ENCODE measurements at regions not wholly inside any gene's neighbourhood (a gene's known extent, or its start where the extent isn't known, plus 50 kb on each side); places are given as distances from the start of the nearest gene placed in this dataset.

- TF ChIP-seq SIN3A (IDR thresholded peaks at IDR 0.05; ENCODE audit: borderline replicate concordance, insufficient read depth, low read length) (no peak), REST (IDR thresholded peaks at IDR 0.05; ENCODE audit: insufficient read depth in 1 of 2, low read depth in 2 of 2, low read length in 2 of 2) (no peak), POLR2AphosphoS5 (IDR thresholded peaks at IDR 0.05; ENCODE audit: low read depth, low read length) (no peak), FOXP2 (optimal IDR thresholded peaks at IDR 0.05; ENCODE audit: borderline replicate concordance, extremely low read depth, extremely low read length, insufficient read depth) (no peak), TAF1 (IDR thresholded peaks at IDR 0.05; ENCODE audit: borderline replicate concordance, insufficient read depth, low read length) (no peak)
Observed at GRCh38 chr2:122851972-122852531, 1096.6 kb downstream of the TSN start.

- TF ChIP-seq SIN3A (IDR thresholded peaks at IDR 0.05; ENCODE audit: borderline replicate concordance, insufficient read depth, low read length) (no peak), POLR2AphosphoS5 (IDR thresholded peaks at IDR 0.05; ENCODE audit: low read depth, low read length) (no peak), TAF1 (IDR thresholded peaks at IDR 0.05; ENCODE audit: borderline replicate concordance, insufficient read depth, low read length) (no peak), FOXP2 (optimal IDR thresholded peaks at IDR 0.05; ENCODE audit: borderline replicate concordance, extremely low read depth, extremely low read length, insufficient read depth) (no peak), REST (IDR thresholded peaks at IDR 0.05; ENCODE audit: insufficient read depth in 1 of 2, low read depth in 2 of 2, low read length in 2 of 2) (no peak)
Observed at GRCh38 chr2:122856696-122857095, 1101.2 kb downstream of the TSN start.

- no peak for TF ChIP-seq TAF1 (IDR thresholded peaks at IDR 0.05; ENCODE audit: borderline replicate concordance, insufficient read depth, low read length)
Observed at GRCh38 chr2:122858075-122858702, 1102.7 kb downstream of the TSN start.

GRCh38 chr2:122858813-122859212 lies 1103.4 kb downstream of the TSN start:
- TF ChIP-seq POLR2AphosphoS5 (IDR thresholded peaks at IDR 0.05; ENCODE audit: low read depth, low read length) (no peak), TAF1 (IDR thresholded peaks at IDR 0.05; ENCODE audit: borderline replicate concordance, insufficient read depth, low read length) (no peak), SIN3A (IDR thresholded peaks at IDR 0.05; ENCODE audit: borderline replicate concordance, insufficient read depth, low read length) (no peak), REST (IDR thresholded peaks at IDR 0.05; ENCODE audit: insufficient read depth in 1 of 2, low read depth in 2 of 2, low read length in 2 of 2) (no peak), FOXP2 (optimal IDR thresholded peaks at IDR 0.05; ENCODE audit: borderline replicate concordance, extremely low read depth, extremely low read length, insufficient read depth) (no peak)

GRCh38 chr2:122859260-122859659 lies 1103.8 kb downstream of the TSN start:
- TF ChIP-seq POLR2AphosphoS5 (IDR thresholded peaks at IDR 0.05; ENCODE audit: low read depth, low read length) (no peak), REST (IDR thresholded peaks at IDR 0.05; ENCODE audit: insufficient read depth in 1 of 2, low read depth in 2 of 2, low read length in 2 of 2) (no peak)

All from PFSK-1 (cell line).